Stimulated activated CD8-positive, alpha-beta memory T cell treated with anti-CD3 and anti-CD28 coated beads, Interleukin-7, amount 100 ng/mL, for 1 hour (primary cell): ENCODE measurements at regions not wholly inside any gene's neighbourhood (a gene's known extent, or its start where the extent isn't known, plus 50 kb on each side); places are given as distances from the start of the nearest gene placed in this dataset.

ENCODE experiments used
- DNase-seq, 2 donors: peaks; one replicate each; pipeline ENCODE4 v3.0.0-alpha.2; 2020; ENCODE audit warnings: low read depth in 2 of 2

DNA sequence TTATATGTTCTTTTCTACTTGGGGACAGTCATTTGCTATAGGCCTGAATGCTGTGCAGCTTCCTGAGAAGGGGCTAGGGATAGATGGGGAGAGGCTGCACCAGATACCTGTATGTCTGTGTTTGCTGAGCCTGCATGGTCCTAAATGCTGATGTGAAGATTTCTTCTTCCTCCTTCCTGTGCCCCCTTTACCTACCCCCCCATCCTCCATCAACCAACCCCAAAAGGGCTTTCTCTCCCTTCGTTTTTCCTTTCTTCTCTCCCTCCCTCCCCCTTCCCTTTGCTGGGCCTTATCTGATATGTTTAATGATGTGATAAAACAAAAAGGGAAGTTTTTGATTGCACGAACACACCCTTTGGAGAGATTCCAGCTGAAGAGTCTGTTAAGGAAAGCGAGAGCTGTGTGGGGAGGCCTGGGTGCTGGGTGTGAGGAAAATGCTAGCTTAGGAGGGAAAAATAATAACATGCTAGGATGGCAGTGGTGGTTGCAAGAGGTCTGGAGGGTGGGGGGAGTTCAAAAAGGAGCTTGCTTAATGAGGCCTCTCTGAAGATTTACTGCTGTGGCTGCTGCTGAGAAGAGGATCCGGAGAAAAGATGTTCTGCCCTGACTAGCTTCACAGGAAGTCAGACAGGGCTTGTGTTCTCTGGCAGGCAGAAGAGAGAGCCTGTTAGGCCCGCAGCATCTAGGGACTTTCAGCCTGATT is 101.8 kb downstream of the SAMD9 start:
- DNase-seq, result no peak

DNA sequence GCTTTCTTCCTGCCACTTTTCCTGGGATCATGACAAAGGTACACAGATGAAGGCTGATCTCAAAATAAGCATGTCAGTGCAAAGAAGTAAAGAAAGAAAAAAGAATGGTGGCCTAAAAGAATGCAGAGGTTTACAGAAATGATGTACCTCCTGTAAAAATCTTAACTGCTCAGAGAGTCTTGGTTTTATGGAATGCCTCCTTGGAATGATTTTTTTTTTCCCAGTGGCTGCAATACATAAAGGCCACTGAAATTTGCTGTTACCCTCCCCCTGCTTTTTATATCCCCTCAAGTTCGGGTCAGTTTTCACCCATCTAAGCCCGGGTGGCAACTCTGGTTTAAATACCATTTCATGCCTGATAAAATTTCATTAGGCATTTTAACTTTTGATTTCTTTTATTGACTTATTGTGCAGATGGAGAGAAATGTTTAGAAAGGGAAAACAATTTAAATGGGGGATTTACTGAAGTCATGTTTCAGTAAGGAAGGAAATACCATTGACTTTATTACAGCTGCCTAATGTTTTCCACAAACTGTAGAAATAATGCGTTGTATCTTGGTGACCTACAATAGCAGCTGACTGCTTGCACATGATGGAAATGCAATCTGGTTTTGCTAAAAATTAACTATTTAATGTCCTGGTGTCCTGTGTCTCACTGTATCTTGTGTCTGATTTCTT is 102.5 kb downstream of the SAMD9 start:
- DNase-seq, result no peak

DNA sequence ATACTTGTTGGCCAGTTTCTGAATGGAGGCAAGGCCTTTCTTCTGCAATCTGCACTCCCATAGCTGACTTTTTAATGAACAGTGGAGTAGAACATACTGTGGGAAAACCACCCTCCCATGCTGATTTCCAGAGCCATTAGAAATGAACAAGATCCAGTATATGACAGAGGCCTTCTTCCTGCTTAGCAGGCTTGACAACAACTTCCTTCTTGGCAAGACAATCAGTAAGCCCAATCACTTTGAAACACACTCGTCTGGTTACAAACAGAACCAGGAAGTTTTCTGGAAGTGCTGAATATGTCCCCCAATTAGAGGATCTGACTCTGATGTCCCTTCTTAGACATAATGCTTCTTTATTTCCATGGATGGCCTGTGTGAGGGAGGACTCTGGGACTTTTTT is 103.4 kb downstream of the SAMD9 start:
- no peak for DNase-seq

DNA sequence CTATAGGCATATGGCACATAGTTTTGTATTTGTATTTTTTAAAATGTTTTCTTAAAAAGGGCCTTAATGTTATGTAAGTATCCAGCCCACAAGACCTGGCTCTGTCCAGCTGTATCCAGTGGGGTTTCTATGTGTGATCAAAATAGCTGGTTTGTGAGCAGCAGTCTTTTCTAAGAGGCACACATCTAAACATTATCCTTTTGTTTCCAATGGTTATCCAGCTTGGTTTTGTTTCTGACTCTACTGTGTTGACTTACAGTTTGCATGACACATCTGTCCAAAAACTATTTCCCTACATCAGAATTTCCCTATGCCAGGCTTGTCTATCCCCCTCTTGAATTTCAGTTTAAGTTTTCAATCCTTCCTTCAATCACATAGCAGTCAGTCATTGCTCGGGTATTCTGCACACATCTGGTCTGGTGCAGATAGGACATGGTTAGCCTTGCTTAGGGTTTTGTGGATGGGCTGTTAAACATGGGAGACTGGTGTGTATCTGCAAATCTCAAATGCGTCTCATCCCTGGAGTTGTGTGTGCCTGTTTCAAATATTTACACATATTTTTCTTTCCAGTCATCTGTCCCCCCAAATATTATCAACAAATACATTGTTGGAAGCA is 104.2 kb downstream of the SAMD9 start:
- no peak for DNase-seq

DNA sequence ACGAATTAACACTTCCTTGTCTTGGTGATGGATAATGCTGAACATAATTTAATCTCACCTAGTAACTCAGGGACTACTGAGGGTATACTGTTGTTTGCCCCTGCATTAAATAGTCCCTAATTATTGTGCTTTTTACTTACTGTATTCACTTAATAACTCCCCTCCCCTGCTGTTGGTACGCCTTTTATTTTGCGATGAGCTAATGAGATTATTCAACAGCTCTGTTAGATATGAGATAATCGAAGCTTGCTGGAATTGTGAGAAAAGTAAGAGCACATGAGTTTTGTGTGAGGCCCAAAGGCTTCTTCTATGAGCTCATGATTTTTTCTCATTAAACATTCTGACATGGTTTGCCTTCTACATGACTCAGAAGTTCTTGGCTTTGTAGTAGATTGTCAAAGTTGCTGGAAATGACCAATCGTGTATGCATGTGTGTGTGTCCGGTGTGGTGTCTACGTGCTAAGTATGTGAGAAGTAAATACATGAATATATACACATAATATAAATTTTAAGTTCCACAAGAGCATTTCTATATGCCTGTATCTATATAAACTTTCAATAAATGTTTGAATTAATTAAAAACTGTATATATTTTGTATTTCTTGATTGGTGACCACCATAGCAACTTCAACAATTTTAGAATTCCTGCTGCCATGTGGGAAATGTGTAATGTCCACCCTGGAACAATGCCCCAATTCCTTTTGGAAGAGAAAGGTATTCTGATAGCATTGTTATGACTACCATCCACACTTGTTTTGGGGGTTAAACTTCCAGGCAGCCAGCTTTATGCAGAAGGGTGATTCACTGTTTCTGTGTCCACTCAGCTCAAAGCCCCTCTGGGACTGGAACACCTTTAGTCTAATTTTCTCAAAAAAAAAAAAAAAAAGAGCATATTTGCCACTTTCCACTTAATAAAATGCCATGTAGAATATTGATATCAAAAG is 106.2 kb downstream of the SAMD9 start:
- no peak for DNase-seq

DNA sequence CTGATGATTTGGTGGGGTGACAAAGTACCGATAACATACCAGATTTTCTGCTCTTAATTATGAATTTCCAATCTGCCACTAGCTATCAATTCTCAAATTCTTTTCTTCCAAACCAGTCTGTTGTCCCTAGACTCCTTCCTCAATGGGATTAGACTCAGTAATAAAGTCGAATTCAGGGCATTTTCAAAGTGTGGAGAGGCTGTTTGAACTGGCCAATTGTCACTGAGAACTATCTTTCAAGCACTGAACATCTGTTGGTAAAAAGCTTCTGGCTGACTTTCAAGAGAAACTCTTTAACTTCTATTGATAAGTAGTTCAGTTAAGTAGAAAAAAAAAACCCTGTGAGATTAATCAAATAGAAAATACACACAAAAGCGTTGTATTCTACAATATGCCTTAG is 108.9 kb downstream of the SAMD9 start:
- no peak for DNase-seq

DNA sequence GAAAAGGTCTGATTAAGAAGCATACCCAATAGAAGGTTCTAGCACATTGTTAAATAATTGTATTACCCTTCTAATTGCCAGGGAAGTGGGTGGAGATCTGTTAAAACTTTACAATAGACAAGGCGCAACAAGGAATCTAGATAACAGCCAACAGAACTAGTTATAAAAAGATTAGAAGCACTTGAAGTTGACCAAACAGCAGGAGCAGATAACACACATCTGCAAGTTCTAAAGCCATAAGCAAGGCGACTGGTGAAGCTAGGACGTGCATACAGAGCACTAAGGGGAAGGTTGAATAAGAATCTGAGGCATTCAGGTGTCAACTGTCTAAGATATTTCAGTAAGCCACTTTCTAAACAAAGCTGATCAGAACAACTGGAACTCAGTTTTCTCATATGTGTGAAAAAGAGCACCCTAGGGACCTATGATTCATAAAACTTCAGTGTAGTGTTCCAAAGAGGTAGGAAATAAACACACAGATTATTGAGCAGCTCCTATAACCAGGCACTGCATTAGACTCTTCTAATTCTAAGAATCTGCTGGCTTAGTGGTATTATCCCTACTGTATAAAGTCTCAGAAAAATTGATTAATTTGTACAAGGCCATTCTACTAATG is 111.2 kb downstream of the SAMD9 start:
- DNase-seq, result no peak

DNA sequence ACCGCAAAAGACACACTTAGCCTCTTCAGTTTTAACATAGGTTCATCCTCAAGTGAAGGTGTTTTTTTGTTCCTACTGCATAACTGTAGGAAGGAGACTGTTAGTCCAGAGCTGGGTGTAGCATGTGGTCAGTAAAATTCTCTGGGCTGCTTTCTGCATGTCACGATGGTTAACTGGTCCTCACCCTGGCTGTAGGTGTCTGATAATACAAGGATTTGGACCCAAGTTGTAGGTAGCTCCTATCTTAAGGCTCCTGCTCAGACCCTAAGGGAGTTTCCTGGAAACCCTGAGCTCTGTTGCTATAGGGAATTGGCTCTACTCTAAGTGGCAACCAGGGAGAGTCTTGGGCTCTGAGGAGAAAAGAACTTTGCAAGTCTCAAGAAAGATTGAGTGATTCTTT is 112.9 kb downstream of the SAMD9 start:
- no peak for DNase-seq

DNA sequence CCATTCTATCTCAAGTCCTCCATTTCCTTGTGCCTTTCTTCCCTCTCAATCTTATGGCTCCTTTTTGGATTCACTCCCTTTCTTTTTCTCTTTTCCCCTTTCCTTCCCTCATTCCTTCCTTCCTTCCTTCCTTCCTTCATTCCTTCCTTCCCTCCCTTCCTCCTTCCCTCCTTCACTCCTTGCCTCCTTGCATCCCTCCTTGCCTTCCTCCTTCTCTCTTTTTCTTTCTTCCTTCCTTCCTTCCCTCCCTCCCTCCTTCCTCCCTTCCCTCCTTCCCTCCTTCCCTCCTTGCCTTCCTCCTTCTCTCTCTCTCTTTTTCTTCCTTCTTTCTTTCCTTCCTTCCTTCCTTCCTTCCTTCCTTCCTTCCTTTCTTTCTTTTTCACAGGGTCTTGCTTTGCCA is 120.1 kb downstream of the SAMD9 start:
- DNase-seq, result no peak

DNA sequence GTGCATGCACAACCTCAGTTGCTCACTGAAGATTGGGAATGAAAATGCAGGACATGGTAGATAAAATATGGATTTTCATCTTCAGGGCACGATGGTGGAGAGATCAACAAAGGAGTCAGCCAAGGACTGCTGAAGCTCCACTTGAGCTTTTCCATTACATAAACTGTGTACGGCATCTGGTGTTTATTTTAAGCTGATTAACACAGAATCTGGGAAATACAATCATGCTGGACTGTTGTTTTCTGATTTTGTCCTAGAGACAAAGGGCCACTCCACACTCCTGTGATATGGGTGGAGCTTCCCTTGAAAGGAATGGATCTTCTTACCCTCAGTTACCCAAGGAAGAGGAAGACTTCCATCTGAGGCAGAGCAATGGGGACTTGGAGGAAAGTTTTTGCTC is 120.6 kb downstream of the SAMD9 start:
- DNase-seq, result no peak

DNA sequence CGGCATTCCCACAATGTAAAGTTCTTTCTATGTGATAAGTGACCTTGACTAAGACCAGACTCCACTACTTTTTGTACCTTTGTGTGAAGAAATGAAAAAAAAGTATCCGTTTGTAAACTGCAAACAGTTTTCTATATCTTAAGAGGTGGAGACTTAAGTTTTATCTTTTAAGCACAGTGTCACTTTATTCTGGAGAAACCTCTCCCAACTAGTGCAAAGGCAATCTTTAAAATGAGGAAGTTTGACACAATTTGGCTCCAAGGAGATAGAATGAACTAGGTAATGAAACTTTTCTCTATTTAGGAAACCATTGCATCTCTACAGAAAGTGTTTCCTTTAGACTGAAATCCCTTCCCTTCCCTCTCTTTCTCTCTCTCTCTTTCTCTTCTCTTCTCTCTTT is 122.9 kb downstream of the SAMD9 start:
- no peak for DNase-seq

DNA sequence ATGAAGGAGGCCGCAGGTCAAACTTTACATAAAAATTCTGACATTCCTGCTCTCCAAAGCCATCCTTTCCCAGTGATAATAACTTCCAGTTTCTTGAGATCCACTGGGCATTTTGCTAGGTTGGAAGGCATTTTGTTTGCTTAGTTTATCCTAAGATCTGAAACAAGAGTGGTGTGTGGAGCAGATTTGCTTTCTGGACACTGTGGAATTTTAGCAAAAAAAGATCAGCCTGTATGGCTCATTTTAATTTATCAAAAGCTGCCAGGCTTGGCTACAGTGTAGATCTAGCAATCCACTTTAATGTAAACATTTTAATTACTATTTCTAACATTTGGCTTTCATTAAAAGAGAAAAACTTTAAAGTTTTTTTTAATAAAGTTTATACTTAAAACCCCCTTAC is 124.8 kb downstream of the SAMD9 start:
- no peak for DNase-seq

DNA sequence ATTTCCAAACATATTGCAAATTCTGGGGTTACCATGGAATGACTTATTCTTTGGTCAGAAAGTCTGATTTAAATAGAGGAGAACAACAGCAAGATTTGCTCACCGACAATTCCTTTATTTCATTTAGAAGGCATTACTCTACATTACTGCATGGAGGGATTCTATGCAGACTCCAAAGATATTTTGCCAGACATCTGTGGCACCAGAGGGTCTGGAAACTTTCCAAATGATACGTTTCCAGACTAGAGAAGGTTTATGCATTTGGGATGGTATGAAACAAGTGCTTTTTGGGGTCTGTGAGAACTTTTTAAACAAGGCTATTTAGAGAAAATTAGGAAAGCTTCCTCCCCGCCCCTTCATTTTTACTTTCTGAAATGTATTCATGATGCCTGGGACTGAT is 125.3 kb downstream of the SAMD9 start:
- no peak for DNase-seq

DNA sequence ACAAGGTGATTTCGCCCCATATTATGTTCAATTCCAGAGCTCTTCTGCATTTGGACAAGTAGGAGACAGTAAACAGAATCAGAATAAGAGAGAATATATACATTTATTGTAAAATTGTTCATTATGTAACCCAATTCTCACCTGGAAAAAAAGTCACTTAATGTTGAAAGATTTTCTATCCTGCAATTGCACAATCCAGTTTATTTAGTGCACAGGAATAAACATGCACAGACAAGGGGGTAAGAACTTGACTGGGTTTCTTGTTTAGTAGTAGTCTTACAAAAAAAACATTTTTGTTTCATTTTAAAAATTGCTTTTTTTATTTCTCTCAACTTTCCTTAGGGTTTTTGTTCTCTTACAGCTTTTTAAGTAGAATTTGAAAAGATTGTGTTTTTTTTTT is 126.6 kb downstream of the SAMD9 start:
- no peak for DNase-seq

DNA sequence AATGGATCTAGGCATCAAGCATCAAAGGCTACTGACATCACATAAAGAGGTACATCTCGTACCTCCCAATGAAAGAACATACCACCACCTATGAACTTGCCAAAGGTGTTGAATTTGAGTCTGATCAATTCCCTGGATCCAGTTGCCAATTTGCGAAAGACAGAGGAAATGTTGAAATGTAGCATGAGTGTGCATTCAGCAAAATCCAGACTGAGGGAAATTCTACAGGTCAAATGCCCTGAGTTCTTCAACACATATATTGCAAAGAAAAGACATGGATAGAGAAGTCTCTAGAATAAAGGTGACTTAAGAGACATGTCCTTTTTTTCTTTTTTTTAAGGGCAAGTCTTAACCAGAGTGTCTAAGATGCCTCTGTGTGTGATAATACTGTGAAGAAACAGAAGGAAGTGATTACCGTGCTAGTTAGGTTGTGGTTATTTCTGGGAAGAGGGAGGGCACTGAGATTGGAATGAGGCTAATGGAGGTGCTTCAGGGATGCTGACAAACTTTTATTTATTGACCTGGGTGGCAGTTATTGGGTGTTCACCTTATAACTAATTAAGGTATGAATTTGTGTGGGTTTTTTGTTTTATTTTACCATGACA is 128.7 kb downstream of the SAMD9 start:
- no peak for DNase-seq

DNA sequence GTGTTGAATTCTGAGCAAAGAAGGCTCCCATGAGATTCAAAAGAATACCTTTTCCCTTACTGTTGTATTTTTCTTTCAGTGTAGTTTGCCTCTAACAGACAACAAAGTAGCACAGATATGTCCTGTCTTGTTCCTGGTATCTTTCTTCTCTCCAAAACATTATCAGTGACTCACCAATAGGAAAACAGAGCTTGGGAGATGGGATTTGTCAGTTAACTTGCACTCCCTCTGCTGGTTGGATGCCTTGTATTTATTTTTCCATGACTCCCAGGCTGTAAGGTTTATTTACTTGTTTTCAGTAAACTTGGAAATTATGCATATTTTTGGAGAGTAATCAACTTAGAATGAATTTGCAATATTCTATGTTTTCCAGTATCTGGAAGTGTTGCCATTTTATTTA is 129.7 kb downstream of the SAMD9 start:
- DNase-seq, result no peak

DNA sequence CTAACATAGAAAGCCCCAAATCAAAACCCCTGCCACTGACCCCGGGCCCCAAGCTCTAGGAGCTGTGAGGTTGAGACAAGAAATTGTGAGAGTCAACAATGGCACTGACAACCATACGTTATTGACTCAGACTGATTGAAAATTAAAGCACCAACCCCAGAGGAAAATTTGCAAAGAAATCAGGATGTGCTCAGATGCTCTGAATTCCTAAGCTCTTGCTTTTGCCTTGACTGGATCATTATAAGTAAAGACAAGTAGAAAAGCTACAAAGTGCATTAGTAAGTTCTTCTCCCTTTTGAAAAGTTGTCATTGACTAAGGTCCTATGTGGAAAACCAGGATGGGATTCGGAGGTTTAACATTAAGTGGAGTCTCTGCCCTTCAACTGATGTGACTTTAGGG is 130.2 kb downstream of the SAMD9 start:
- no peak for DNase-seq

DNA sequence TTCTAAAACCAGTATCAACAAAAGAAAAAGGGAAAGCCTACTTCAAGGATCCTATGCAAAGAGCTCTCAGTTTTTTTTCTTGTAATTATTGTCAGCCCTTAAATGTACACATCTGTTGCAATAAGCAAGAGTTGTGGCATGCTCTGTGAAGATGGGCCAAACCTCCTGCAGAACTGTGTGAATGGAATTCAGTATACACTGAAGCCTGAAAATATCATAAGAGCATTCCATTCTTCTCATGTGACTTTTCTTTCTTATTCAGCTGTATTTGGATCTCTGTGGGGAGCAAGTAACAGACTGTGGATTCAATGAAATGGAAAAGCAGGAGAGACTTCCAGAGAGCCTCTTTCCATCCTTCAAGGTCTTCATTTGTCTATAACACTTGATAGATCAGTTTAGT is 130.7 kb downstream of the SAMD9 start:
- no peak for DNase-seq

DNA sequence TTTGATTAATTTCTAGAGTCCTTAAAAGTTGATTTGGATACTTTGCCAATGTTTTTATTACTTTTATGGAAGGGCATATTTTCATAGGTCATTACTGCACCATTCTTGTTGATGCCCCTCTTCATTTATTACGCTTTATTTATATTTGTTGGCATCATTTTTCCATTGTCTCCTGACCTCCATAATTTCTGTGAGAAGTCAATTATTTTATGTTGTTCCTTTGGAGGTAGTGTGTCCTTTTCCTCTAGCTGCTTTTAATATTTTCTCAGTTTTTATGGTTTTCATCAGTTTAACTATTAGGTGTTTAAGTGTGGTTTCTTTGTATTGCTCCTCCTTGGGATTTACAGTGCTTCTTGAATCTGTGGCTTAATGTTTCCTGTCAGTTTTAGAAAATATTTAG is 134.9 kb downstream of the SAMD9 start:
- no peak for DNase-seq

DNA sequence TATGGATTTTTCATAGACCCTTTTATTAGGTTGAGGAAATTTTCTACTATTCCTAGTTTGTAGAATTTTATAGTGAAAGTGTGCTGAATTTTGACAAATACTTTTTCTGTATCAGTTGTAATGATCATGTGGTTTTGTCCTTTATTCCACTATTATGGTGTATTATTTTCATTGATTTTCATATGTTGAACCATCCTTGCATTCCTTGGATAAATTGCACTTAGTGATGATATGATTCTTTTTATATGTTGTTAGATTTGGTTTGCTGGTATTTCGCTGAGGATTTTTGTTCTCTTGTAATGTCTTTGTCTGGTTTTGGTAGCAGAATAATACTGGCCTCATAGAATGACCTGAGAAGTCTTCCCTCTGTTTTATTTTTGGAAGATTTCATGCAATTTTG is 140.6 kb upstream of the CDK6 start:
- no peak for DNase-seq

DNA sequence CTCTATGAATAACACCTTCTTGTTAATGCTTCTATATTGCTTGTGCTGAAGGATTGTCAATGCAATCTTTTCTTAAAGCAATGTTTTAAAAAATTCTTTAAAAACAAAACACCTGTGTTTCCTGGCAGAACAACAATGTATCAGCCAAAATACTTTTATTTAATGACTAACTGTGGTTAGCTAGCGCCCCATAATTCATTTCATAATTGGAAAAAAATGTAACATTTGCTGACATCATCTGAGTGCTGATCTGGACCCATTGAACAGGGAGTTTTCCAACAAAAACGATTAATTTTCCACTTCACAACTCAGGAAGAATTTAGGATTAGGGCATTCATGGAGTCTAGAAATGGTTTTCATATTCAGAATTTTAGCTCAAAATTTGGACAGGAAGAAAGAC is 137.6 kb upstream of the CDK6 start:
- no peak for DNase-seq
